K562 (cell line): ENCODE measurements at regions not wholly inside any gene's neighbourhood (a gene's known extent, or its start where the extent isn't known, plus 50 kb on each side); places are given as distances from the start of the nearest gene placed in this dataset.
A peak's percentile ranks its signal among the peaks of the same experiment; 100 is the strongest.

ENCODE experiments used
- FOXA3 ChIP-seq, 2 experiments: fragments of 450-650 bp in 1 of 2; sonication (generic) in 1 of 2; formaldehyde crosslinking; IDR thresholded peaks in 1 of 2; conservative IDR thresholded peaks in 1 of 2; 2 replicates each; pipeline versions ENCODE4 v1.4.0 to v1.8.0; 2020 to 2022; ENCODE audit warnings: mild to moderate bottlenecking in 2 of 2, missing genetic modification reagents in 1 of 2
- GABPB2 ChIP-seq: fragments of 250-450 bp; sonication (Bioruptor Pico); conservative IDR thresholded peaks from 2 replicates; pipeline ENCODE4 v1.5.1; 2021; ENCODE audit warnings: mild to moderate bottlenecking
- IFI16 ChIP-seq: fragments of 250-450 bp; sonication (Bioruptor Pico); IDR thresholded peaks from 2 replicates; pipeline ENCODE4 v2.1.2; 2022; ENCODE audit warnings: mild to moderate bottlenecking, inconsistent platforms
- IRF9 ChIP-seq: fragments of 450-650 bp; IDR thresholded peaks from 2 replicates; pipeline ENCODE4 v1.6.1; 2016; ENCODE audit warnings: missing biosample characterization, missing genetic modification characterization
- NFE2L1 ChIP-seq: fragments of 450-650 bp; IDR thresholded peaks from 2 replicates; pipeline ENCODE4 v1.6.1; 2016; ENCODE audit warnings: missing genetic modification characterization, low read depth, mild to moderate bottlenecking, missing compliant biosample characterization, moderate library complexity, borderline replicate concordance
- NR2C2 ChIP-seq, 2 experiments: fragments of 200-800 bp in 1 of 2; sonication (Bioruptor generic) in 1 of 2; sonication (generic) in 1 of 2; formaldehyde crosslinking in 1 of 2; IDR thresholded peaks; 2 replicates each; pipeline versions ENCODE4 v1.6.1 to v1.8.0; 2016 to 2022; ENCODE audit warnings: mild to moderate bottlenecking in 1 of 2, missing compliant biosample characterization in 1 of 2, missing genetic modification characterization in 1 of 2, missing genetic modification reagents in 1 of 2
- PHB ChIP-seq: fragments of 250-450 bp; sonication (Bioruptor Pico); IDR thresholded peaks from 2 replicates; pipeline ENCODE4 v1.5.0; 2021
- PRPF4 ChIP-seq: fragments of 200-400 bp; formaldehyde crosslinking; IDR thresholded peaks from one replicate; pipeline ENCODE4 v1.6.1; 2017; ENCODE audit warnings: low read length, low read depth, mild to moderate bottlenecking; ENCODE audit not compliant: insufficient read depth, poor library complexity, severe bottlenecking
- SNAPC5 ChIP-seq: fragments of 250-450 bp; sonication (Bioruptor Pico); IDR thresholded peaks from 2 replicates; pipeline ENCODE4 v1.8.0; 2021; ENCODE audit warnings: moderate library complexity, mild to moderate bottlenecking, inconsistent platforms
- TCFL5 ChIP-seq: fragments of 250-450 bp; sonication (Bioruptor Pico); conservative IDR thresholded peaks from 2 replicates; pipeline ENCODE4 v1.6.1; 2021; ENCODE audit warnings: mild to moderate bottlenecking, moderate library complexity, matching md5 sums
- TEAD4 ChIP-seq, 2 experiments: sonication (generic) in 1 of 2; formaldehyde crosslinking in 1 of 2; IDR thresholded peaks; 2 replicates each; pipeline versions ENCODE4 v1.6.1 to v1.8.0; 2012 to 2022; ENCODE audit warnings: borderline replicate concordance in 1 of 2, inconsistent platforms in 1 of 2, low read length in 1 of 2, mild to moderate bottlenecking in 1 of 2, missing genetic modification reagents in 1 of 2
- USF1 ChIP-seq: sonication (generic); formaldehyde crosslinking; IDR thresholded peaks from 2 replicates; pipeline ENCODE4 v1.9.0; 2022; ENCODE audit warnings: mild to moderate bottlenecking, missing genetic modification reagents
- ZBTB43 ChIP-seq: sonication (generic); formaldehyde crosslinking; IDR thresholded peaks from 2 replicates; pipeline ENCODE4 v1.8.0; 2023; ENCODE audit warnings: mild to moderate bottlenecking, missing genetic modification reagents
- ZNF124 ChIP-seq: sonication (generic); formaldehyde crosslinking; IDR thresholded peaks from 2 replicates; pipeline ENCODE4 v1.8.1; 2022; ENCODE audit warnings: missing genetic modification reagents
- ZNF174 ChIP-seq: fragments of 250-450 bp; sonication (Bioruptor Pico); IDR thresholded peaks from 2 replicates; pipeline ENCODE4 v1.4.0; 2020; ENCODE audit warnings: mild to moderate bottlenecking
- ZNF589 ChIP-seq: fragments of 200-800 bp; sonication (Bioruptor generic); IDR thresholded peaks from 2 replicates; pipeline ENCODE4 v1.6.1; 2016; ENCODE audit warnings: low read depth, missing genetic modification characterization, missing compliant biosample characterization
- ZNF592 ChIP-seq: fragments of 450-650 bp; IDR thresholded peaks from 2 replicates; pipeline ENCODE4 v1.6.1; 2017; ENCODE audit warnings: antibody characterized with exemption, mild to moderate bottlenecking
- ZNF76 ChIP-seq: fragments of 250-450 bp; sonication (Bioruptor Pico); IDR thresholded peaks from 2 replicates; pipeline ENCODE4 v1.4.0; 2020; ENCODE audit warnings: mild to moderate bottlenecking, moderate library complexity, borderline replicate concordance
- TF ChIP-seq, protein P1 (sequence below): sonication (generic); formaldehyde crosslinking; IDR thresholded peaks from 2 replicates; pipeline ENCODE4 v1.8.1; 2023; ENCODE audit warnings: mild to moderate bottlenecking, missing genetic modification reagents

DNA sequence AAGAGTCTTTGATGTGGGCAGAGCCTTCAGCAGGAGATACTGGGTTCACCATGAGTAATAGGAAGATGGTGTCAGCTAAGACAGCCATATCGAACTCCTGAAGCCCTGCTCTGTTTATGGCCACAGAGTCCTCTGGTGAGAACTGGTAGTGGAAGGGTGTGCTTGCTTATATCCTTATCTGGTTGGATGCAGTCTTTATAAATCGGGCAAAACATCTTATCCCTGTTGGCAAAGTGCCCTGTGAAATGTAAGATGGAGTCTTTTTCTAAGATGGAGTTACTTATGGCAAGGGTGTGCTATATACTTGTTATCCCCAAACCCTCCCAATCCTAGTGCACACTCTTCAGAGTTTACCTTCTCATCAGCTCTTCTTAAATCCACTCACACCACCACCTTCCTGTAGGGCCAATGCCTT is 190.8 kb upstream of the PARD3B start (continued):
- TF ChIP-seq ZNF589 (CRISPR knock-in tag) (peak; percentile 99), ZNF76 (CRISPR knock-in tag) (peak; percentile 98), IRF9 (tag) (peak; percentile 97), USF1 (CRISPR knock-in tag) (no peak), TEAD4 (IDR thresholded peaks at IDR 0.05; ENCODE audit: low read length) (peak; percentile 57), TEAD4 (CRISPR knock-in tag; IDR thresholded peaks at IDR 0.05; ENCODE audit: borderline replicate concordance) (no peak), PHB (CRISPR knock-in tag) (0 out of 2 replicates have a peak, but pooled peaks have one; percentile 31), ZNF124 (CRISPR knock-in tag) (no peak), ZNF174 (CRISPR knock-in tag) (peak; percentile 90; the same call in 1 of the 2 replicates), ZBTB43 (CRISPR knock-in tag) (no peak), GABPB2 (CRISPR knock-in tag) (0 out of 2 replicates have a peak, but pooled peaks have one; percentile 45), IFI16 (CRISPR knock-in tag) (peak; percentile 91), TCFL5 (CRISPR knock-in tag) (peak; percentile 95), NR2C2 (CRISPR knock-in tag; IDR thresholded peaks at IDR 0.05) (no peak), NR2C2 (tag; IDR thresholded peaks at IDR 0.05) (peak; percentile 71), SNAPC5 (CRISPR knock-in tag) (peak; percentile 46), NFE2L1 (tag) (peak; percentile 85), ZNF592 (peak; percentile 100), PRPF4 (no peak), FOXA3 (CRISPR knock-in tag; conservative IDR thresholded peaks at IDR 0.05 in 1 of 2, IDR thresholded peaks at IDR 0.05 in 1 of 2) (peak in 1 of 2 experiments; percentile 60; a peak in 1 of 4 replicates)
- TF ChIP-seq, protein P1, sequence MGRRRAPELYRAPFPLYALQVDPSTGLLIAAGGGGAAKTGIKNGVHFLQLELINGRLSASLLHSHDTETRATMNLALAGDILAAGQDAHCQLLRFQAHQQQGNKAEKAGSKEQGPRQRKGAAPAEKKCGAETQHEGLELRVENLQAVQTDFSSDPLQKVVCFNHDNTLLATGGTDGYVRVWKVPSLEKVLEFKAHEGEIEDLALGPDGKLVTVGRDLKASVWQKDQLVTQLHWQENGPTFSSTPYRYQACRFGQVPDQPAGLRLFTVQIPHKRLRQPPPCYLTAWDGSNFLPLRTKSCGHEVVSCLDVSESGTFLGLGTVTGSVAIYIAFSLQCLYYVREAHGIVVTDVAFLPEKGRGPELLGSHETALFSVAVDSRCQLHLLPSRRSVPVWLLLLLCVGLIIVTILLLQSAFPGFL (CRISPR knock-in tag): no peak
